Prostate gland (tissue), 2 donors: ENCODE measurements at regions not wholly inside any gene's neighbourhood (a gene's known extent, or its start where the extent isn't known, plus 50 kb on each side); places are given as distances from the start of the nearest gene placed in this dataset.
"Not testable (repeated sequence)": the region's sequence is repeated elsewhere in the genome, so short reads cannot be mapped to it uniquely, and the experiment has no call there.

Experiments
- POLR2A ChIP-seq: fragments of 450-650 bp; IDR thresholded peaks from one replicate; pipeline ENCODE4 v1.6.1; 2016; ENCODE audit warnings: antibody characterized with exemption, mild to moderate bottlenecking
- POLR2AphosphoS5 ChIP-seq: sonication (generic); formaldehyde crosslinking; IDR thresholded peaks from one replicate; pipeline ENCODE4 v1.6.1; 2017; ENCODE audit warnings: antibody characterized with exemption
- TF ChIP-seq, protein P1 (sequence below), 4 experiments: fragments of 200-600 bp in 2 of 4; fragments of 450-650 bp in 2 of 4; sonication (generic) in 2 of 4; IDR thresholded peaks; 1 replicate in 3 of 4; 2 replicates in 1 of 4; pipeline ENCODE4 v1.5.1; 2016 to 2019; ENCODE audit warnings: antibody characterized with exemption in 4 of 4, mild to moderate bottlenecking in 2 of 4, moderate library complexity in 2 of 4

- not testable (repeated sequence) for TF ChIP-seq POLR2A, POLR2AphosphoS5
- TF ChIP-seq, protein P1, sequence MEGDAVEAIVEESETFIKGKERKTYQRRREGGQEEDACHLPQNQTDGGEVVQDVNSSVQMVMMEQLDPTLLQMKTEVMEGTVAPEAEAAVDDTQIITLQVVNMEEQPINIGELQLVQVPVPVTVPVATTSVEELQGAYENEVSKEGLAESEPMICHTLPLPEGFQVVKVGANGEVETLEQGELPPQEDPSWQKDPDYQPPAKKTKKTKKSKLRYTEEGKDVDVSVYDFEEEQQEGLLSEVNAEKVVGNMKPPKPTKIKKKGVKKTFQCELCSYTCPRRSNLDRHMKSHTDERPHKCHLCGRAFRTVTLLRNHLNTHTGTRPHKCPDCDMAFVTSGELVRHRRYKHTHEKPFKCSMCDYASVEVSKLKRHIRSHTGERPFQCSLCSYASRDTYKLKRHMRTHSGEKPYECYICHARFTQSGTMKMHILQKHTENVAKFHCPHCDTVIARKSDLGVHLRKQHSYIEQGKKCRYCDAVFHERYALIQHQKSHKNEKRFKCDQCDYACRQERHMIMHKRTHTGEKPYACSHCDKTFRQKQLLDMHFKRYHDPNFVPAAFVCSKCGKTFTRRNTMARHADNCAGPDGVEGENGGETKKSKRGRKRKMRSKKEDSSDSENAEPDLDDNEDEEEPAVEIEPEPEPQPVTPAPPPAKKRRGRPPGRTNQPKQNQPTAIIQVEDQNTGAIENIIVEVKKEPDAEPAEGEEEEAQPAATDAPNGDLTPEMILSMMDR (IDR thresholded peaks at IDR 0.05): not testable (repeated sequence)
These were observed 58.2 kb upstream of the CACUL1 start for GRCh38 chr10:118813001-118813400.
